Stimulated activated CD4-positive, alpha-beta T cell treated with anti-CD3 and anti-CD28 coated beads, Interleukin-1b, Interleukin-23, amount 100 ng/mL, for 48 hours (primary cell): ENCODE measurements at regions not wholly inside any gene's neighbourhood (a gene's known extent, or its start where the extent isn't known, plus 50 kb on each side); places are given as distances from the start of the nearest gene placed in this dataset.
"Not testable (repeated sequence)": the region's sequence is repeated elsewhere in the genome, so short reads cannot be mapped to it uniquely, and the experiment has no call there.

Experiments used
- DNase-seq: peaks from one replicate; pipeline ENCODE4 v3.0.0-alpha.2; 2020

GRCh38 chrX:140064993-140065392 is 99.7 kb upstream of the CXorf66 start:
- DNase-seq, result no peak

DNA sequence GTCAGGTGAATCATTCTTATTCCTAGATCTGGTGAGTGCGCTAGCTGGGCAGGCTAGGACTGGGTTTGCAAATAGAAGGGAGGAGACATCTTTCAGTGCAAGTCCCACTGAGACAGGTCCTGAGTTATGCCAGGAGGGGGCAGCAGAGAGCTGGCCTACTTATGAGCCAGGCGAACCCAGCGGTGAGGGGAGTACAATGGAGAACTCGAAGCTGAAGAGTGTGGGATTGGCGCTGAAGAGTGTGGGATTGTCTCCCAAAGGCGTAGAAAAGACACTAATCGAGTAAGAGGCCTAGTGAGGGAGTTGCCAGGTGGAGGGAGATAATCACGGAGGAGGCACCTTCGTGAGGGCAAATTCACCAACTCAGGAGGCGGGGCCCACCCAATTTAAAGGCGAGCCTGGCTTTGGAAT is 91.7 kb upstream of the CXorf66 start:
- peak; percentile 53 for DNase-seq

GRCh38 chrX:140053846-140054245 is 88.5 kb upstream of the CXorf66 start:
- DNase-seq, result no peak

- DNase-seq, result no peak
These were observed 85.6 kb upstream of the CXorf66 start for GRCh38 chrX:140050906-140051305.

DNA sequence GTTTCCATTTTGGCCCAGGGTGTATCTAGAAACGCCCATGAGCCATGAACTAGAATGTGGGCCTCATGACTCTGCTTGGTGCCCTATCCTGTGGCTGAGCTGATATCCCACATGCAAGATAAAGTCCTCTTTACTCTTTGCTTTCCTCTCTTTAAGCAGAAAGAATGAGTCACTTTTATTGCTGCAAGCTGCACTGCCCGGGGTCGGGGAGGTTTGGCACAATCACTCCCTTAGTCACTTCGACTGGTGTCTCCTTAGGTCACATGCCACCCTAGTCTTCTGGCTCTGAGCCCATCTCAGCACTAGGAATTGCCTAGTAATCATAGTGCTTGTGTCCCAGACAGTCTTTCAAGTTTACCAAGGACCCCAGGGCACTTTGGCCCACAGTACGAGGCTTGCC is 75.1 kb upstream of the CXorf66 start:
- no peak for DNase-seq

DNA sequence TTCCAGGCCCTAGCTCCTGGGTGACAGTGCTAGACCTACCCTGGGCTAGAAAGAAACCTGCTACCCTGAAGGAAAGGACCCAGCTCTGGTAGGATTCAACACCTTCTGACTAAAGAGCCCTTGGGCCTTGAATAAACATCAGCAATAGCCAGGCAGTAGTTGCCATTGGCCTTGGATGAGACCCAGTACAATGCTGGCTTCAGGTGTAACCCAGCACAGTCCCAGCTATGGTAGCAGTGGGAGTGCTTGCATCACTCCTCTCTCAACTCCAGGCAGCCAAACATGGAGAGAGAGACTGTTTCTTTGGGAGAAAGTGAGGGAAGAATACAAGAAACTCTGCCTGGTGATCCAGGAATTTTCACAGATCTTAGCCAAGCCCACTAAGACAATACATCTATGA is 73.5 kb upstream of the CXorf66 start:
- no peak for DNase-seq

- DNase-seq, result no peak
These were observed 69.6 kb upstream of the CXorf66 start for GRCh38 chrX:140034916-140035315.

GRCh38 chrX:140022482-140022881 is 57.2 kb upstream of the CXorf66 start:
- no peak for DNase-seq

DNA sequence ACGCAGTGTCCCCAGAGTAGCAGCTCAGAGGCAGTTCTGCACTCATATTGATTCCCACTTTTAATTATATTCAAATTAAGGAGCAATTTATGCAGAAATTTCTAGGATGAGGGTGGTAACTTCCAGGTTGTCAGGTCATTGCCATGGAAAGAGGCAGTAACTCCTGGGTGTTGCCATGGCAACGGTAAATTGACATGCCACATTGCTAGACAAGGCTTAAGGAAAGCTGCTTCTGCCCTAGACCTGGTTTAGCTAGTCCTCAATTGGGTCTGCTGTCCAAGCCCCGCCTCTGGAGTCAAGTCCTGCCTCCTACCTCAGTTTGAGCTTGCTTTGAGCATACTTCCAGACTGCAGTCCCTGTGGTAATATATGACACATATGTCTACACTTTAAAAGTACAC is 53.8 kb upstream of the CXorf66 start:
- not testable (repeated sequence) for DNase-seq
